ENCODE measurements at regions not wholly inside any gene's neighbourhood (a gene's known extent, or its start where the extent isn't known, plus 50 kb on each side); places are given as distances from the start of the nearest gene placed in this dataset.

DNA sequence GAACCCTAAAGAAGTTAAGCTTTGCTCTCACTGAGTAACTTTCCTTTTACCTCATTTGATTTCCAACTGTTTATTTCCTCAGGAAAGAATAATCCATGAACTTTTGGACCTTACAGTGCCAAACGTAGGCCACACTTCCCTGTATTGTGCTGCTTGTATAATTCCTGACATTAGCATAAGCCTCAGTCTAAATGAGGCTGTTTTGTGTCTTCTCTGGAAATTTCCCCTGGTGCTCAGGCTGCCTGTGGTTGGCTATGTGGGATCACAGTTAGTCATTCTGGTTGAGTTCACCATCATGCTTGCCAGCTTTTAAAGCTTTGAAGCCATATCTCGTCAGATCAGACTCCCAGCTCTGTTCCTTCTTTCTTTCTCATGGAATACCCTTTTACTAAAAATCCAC is 107.0 kb downstream of the FAM76B start:
- TF ChIP-seq, protein P1, sequence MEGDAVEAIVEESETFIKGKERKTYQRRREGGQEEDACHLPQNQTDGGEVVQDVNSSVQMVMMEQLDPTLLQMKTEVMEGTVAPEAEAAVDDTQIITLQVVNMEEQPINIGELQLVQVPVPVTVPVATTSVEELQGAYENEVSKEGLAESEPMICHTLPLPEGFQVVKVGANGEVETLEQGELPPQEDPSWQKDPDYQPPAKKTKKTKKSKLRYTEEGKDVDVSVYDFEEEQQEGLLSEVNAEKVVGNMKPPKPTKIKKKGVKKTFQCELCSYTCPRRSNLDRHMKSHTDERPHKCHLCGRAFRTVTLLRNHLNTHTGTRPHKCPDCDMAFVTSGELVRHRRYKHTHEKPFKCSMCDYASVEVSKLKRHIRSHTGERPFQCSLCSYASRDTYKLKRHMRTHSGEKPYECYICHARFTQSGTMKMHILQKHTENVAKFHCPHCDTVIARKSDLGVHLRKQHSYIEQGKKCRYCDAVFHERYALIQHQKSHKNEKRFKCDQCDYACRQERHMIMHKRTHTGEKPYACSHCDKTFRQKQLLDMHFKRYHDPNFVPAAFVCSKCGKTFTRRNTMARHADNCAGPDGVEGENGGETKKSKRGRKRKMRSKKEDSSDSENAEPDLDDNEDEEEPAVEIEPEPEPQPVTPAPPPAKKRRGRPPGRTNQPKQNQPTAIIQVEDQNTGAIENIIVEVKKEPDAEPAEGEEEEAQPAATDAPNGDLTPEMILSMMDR (IDR thresholded peaks at IDR 0.05), result no peak
- no peak for TF ChIP-seq EZH2 (IDR thresholded peaks at IDR 0.05; ENCODE audit: borderline replicate concordance, insufficient read depth, low read depth, low read length, poor library complexity, severe bottlenecking)

Measured in B cell (primary cell).